Lower leg skin (tissue), 4 donors: ENCODE measurements at regions not wholly inside any gene's neighbourhood (a gene's known extent, or its start where the extent isn't known, plus 50 kb on each side); places are given as distances from the start of the nearest gene placed in this dataset.

Experiments used
- DNase-seq, 2 donors: peaks; one replicate each; pipeline ENCODE4 v3.0.0-alpha.2; 2019; ENCODE audit warnings: low spot score in 2 of 2
- H3K4me3 ChIP-seq: fragments of 200-600 bp; sonication (generic); 2 replicates; pipeline ENCODE4 v1.5.1; 2017; ENCODE audit warnings: mild to moderate bottlenecking, low read depth; ENCODE audit not compliant: poor library complexity, severe bottlenecking
- CTCF ChIP-seq, 3 donors: fragments of 450-650 bp; IDR thresholded peaks; one replicate each; pipeline ENCODE4 v1.5.1; 2016; ENCODE audit warnings: antibody characterized with exemption in 3 of 3, mild to moderate bottlenecking in 3 of 3, moderate library complexity in 2 of 3
- POLR2A ChIP-seq, 2 donors: fragments of 450-650 bp; IDR thresholded peaks; one replicate each; pipeline ENCODE4 v1.6.1; 2016 to 2017; ENCODE audit warnings: antibody characterized with exemption in 2 of 2, mild to moderate bottlenecking in 1 of 2, moderate library complexity in 1 of 2
- WGBS, 2 donors: methylation state at CpG; one replicate each; pipeline ENCODE4 v1.1.5; 2018; 5-methylcytosine and 5-hydroxymethylcytosine counted together
- intact Hi-C: fragments of 100-400 bp; cut with DNase I; formaldehyde crosslinking; loops from one replicate; pipeline ENCODE4 v1.15.0; 2023; ENCODE audit warnings: low total_unique reads

- 77 to 83% methylated on average over 2 of the region's 2 CpGs for WGBS, 2 donors
- no peak for TF ChIP-seq CTCF (IDR thresholded peaks at IDR 0.05)
- no peak for TF ChIP-seq POLR2A (IDR thresholded peaks at IDR 0.05)
- no peak for DNase-seq
- H3K4me3 ChIP-seq = no peak overlapping the region
- intact Hi-C loops = no loop called here
Measured at GRCh38 chr4:107187091-107187490, 151.0 kb upstream of the DKK2 start.

GRCh38 chr4:107183155-107183774, 147.2 kb upstream of the DKK2 start:
- no peak for DNase-seq
- no peak overlapping the region for H3K4me3 ChIP-seq
- intact Hi-C loops = no loop called here
- TF ChIP-seq POLR2A (IDR thresholded peaks at IDR 0.05) = no peak
- TF ChIP-seq CTCF (IDR thresholded peaks at IDR 0.05) = no peak
- 8 to 10% methylated on average over 3 of the region's 3 CpGs for WGBS, 2 donors

DNA sequence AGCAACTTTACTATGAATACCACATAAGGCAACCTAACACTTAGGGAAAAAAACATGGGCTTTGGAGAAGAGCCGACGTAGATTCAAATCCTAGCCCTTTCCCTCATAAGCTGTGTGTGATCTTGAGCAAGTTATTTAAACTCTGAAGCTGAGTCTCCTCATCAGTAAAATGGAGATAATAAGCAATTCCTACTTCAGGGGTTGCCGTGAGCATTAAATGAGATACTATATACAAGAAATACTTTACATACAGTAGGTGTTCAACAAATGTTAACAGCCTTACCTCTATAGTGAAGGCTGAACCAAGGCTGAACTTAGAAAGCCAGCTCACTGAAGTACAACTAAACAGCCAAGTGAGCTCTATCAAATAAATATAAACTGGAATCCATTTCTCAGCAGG, 146.2 kb upstream of the DKK2 start:
- WGBS, 2 donors = 91 to 92% methylated on average over 3 of the region's 3 CpGs
- DNase-seq = no peak
- intact Hi-C loops = no loop called here
- no peak overlapping the region for H3K4me3 ChIP-seq
- TF ChIP-seq CTCF (IDR thresholded peaks at IDR 0.05) (no peak), POLR2A (IDR thresholded peaks at IDR 0.05) (no peak)

DNA sequence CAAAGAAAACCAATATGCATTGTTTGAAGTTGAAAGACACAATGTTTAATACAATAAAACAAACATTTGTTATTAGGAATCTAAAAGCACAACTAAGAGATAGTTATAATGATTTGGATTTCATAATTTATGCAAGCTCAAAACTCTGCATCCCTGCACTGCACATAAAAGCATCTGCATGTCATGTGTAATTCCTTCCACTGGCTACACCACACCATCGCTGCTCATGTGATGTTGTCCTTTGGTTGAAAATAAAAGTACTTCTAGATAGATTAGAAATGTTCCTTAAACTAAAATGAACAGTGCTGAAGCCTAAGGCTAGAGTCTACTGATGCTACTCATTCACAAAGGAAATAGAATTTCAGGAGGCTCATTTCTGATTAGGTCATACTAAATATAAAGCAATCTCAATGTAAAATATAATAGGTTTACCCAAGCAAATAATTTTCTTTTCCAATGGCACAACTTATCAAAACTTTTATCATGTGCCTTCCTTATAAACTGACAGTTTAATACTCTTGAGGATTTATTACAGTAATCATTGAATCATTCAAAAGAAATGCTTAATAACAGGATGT, 130.8 kb upstream of the DKK2 start:
- intact Hi-C loops = no loop called here
- 68 to 74% methylated on average over 1 of the region's 1 CpG for WGBS, 2 donors
- TF ChIP-seq CTCF (IDR thresholded peaks at IDR 0.05) (no peak), POLR2A (IDR thresholded peaks at IDR 0.05) (no peak)

DNA sequence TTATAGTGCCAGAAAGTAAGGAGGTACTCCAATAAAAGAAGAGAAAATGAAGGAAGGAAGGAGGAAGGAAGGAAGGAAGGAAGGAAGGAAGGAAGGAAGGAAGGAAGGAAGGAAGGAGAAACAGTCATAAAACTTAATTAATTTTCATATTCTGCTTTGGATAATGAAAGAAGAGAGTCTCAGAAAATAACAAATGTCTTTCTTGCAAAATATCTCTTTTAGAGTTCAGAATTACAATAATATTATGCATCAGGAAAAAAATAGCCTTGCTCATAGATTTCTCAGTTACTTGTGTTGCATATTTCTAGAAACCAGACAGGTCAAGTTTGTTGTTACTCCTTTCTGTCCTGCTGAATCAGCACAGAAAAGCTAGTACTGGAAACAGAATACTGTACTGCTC, 130.1 kb upstream of the DKK2 start:
- intact Hi-C loops = no loop called here
- DNase-seq = no peak
- TF ChIP-seq CTCF (IDR thresholded peaks at IDR 0.05) (no peak), POLR2A (IDR thresholded peaks at IDR 0.05) (no peak)
- no peak overlapping the region for H3K4me3 ChIP-seq

More for the DNA sequence above, 130.8 kb upstream of the DKK2 start:
- DNase-seq = no peak
- no peak overlapping the region for H3K4me3 ChIP-seq

DNA sequence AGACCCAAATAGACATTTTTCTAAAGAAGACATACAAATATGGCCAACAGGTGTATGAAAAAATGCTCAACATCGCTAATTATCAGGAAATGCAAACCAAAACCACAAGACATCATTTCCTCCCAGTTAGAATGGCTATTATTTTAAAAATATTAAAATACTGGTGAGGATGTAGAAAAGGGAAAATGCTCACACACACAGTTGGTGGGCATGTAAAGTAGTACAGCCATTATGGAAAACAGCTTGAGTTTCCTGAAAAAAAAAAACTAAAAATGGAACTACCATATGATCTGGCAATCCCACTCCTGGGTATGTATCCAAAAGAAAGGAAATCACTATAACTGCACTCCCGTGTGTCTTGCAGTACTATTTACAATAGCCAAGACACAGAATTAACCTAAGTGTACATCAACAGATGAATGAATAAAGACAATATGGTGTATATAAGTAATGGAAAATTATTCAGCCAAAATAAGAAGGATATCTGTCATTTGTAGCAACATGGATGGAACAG, 128.9 kb upstream of the DKK2 start:
- DNase-seq = no peak
- WGBS, 2 donors = 67 to 72% methylated on average over 2 of the region's 2 CpGs
- no peak for TF ChIP-seq CTCF (IDR thresholded peaks at IDR 0.05)
- no peak for TF ChIP-seq POLR2A (IDR thresholded peaks at IDR 0.05)
- intact Hi-C loops = no loop called here
- H3K4me3 ChIP-seq = no peak overlapping the region
